Brain microvascular endothelial cell (primary cell): ENCODE measurements at regions not wholly inside any gene's neighbourhood (a gene's known extent, or its start where the extent isn't known, plus 50 kb on each side); places are given as distances from the start of the nearest gene placed in this dataset.
"Not testable (repeated sequence)": the region's sequence is repeated elsewhere in the genome, so short reads cannot be mapped to it uniquely, and the experiment has no call there.

Experiments used
- DNase-seq: peaks from one replicate; pipeline ENCODE4 v3.0.0-alpha.2; 2020
- H3K27ac ChIP-seq: fragments of 250-450 bp; sonication (Bioruptor Pico); 2 replicates; pipeline ENCODE4 v1.5.1; 2020; ENCODE audit warnings: mild to moderate bottlenecking, moderate library complexity
- H3K27me3 ChIP-seq: fragments of 250-450 bp; sonication (Bioruptor Pico); replicated peaks from 2 replicates; pipeline ENCODE4 v1.5.1; 2020; ENCODE audit warnings: mild to moderate bottlenecking
- H3K36me3 ChIP-seq: fragments of 250-450 bp; sonication (Bioruptor Pico); replicated peaks from 2 replicates; pipeline ENCODE4 v1.5.1; 2020; ENCODE audit warnings: mild to moderate bottlenecking
- H3K4me3 ChIP-seq: 2 replicates; pipeline ENCODE4 v1.5.1; 2011; ENCODE audit warnings: low read depth, mild to moderate bottlenecking, control low read depth, low read length, moderate library complexity
- CTCF ChIP-seq: IDR thresholded peaks from 2 replicates; pipeline ENCODE4 v1.5.1; 2011; ENCODE audit warnings: low read depth, mild to moderate bottlenecking, moderate library complexity, low read length, control low read depth, inconsistent platforms; ENCODE audit errors: missing control alignments
- in situ Hi-C: cut with HindIII; loops from 2 replicates; pipeline ENCODE4 v1.10.0; 2017; ENCODE audit warnings: low sequenced_read_pairs, low pct_ligation_motif_present

GRCh38 chrX:138788771-138789170 lies 77.3 kb upstream of the FGF13 start:
- Histone ChIP-seq H3K4me3 (no peak overlapping the region), H3K27ac (no peak overlapping the region), H3K36me3 (no peaks in the 10 kb centered on the region), H3K27me3 (no peaks in the 10 kb centered on the region)
- no peak for DNase-seq
- in situ Hi-C loops, result no loop called here
- TF ChIP-seq CTCF, result no peak

GRCh38 chrX:138778576-138778909 lies 67.0 kb upstream of the FGF13 start:
- H3K27me3 ChIP-seq, H3K4me3 ChIP-seq, H3K36me3 ChIP-seq, in situ Hi-C loops, H3K27ac ChIP-seq, DNase-seq: not testable (repeated sequence)

GRCh38 chrX:138777908-138778575 lies 66.5 kb upstream of the FGF13 start:
- in situ Hi-C loops, DNase-seq, H3K27me3 ChIP-seq, H3K4me3 ChIP-seq, H3K27ac ChIP-seq, H3K36me3 ChIP-seq: not testable (repeated sequence)

- Histone ChIP-seq H3K27ac (no peak overlapping the region), H3K27me3 (no peaks in the 10 kb centered on the region), H3K4me3 (no peak overlapping the region), H3K36me3 (no peaks in the 10 kb centered on the region)
- in situ Hi-C loops, result no loop called here
- TF ChIP-seq CTCF, result no peak
- DNase-seq, result no peak
Measured at GRCh38 chrX:138777230-138777629, 65.7 kb upstream of the FGF13 start.

- in situ Hi-C loops, result no loop called here
- no peak for DNase-seq
- no peak overlapping the region for H3K27ac ChIP-seq
- peak; percentile 7 for TF ChIP-seq CTCF
- H3K4me3 ChIP-seq, result no peak overlapping the region
- no peaks in the 10 kb centered on the region for H3K36me3 ChIP-seq
- H3K27me3 ChIP-seq, result no peaks in the 10 kb centered on the region
Measured at GRCh38 chrX:138775517-138775916, 64.0 kb upstream of the FGF13 start.

GRCh38 chrX:138771047-138771446 lies 59.5 kb upstream of the FGF13 start:
- no peak for DNase-seq
- in situ Hi-C loops, result no loop called here

More at GRCh38 chrX:138771047-138771446, 59.5 kb upstream of the FGF13 start:
- no peaks in the 10 kb centered on the region for H3K27me3 ChIP-seq
- no peaks in the 10 kb centered on the region for H3K36me3 ChIP-seq
- H3K27ac ChIP-seq, result no peak overlapping the region
- TF ChIP-seq CTCF, result no peak
- H3K4me3 ChIP-seq, result no peak overlapping the region
